Stomach (tissue), 8 donors: ENCODE measurements at regions not wholly inside any gene's neighbourhood (a gene's known extent, or its start where the extent isn't known, plus 50 kb on each side); places are given as distances from the start of the nearest gene placed in this dataset.

Experiments used
- DNase-seq, 2 donors: peaks; one replicate each; pipeline versions ENCODE4 v3.0.0 to v3.0.0-alpha.2; 2013 to 2019
- H3K27ac ChIP-seq, 5 donors: fragments of 200-600 bp in 4 of 5; sonication (generic) in 4 of 5; one replicate each; pipeline ENCODE4 v1.5.1; 2013 to 2019; ENCODE audit warnings: mild to moderate bottlenecking in 1 of 5, moderate library complexity in 1 of 5
- H3K27me3 ChIP-seq, 3 donors: fragments of 200-600 bp; sonication (generic); one replicate each; pipeline ENCODE4 v1.5.1; 2017 to 2019; ENCODE audit warnings: mixed run types in 1 of 3
- H3K36me3 ChIP-seq, 4 donors: fragments of 200-600 bp; sonication (generic); 1 replicate in 3 of 4; 2 replicates in 1 of 4; pipeline ENCODE4 v1.5.1; 2016 to 2019
- H3K4me1 ChIP-seq, 4 donors: fragments of 200-600 bp; sonication (generic); one replicate each; pipeline ENCODE4 v1.5.1; 2016 to 2019
- H3K4me3 ChIP-seq, 4 donors: fragments of 200-600 bp; sonication (generic) in 3 of 4; one replicate each; pipeline ENCODE4 v1.5.1; 2016 to 2019; ENCODE audit warnings: mild to moderate bottlenecking in 1 of 4
- H3K9me3 ChIP-seq, 4 donors: fragments of 200-600 bp; sonication (generic); one replicate each; pipeline ENCODE4 v1.5.1; 2016 to 2019
- EP300 ChIP-seq: sonication (generic); formaldehyde crosslinking; IDR thresholded peaks from one replicate; pipeline ENCODE4 v1.6.1; 2017; ENCODE audit warnings: antibody characterized with exemption
- POLR2A ChIP-seq, 4 donors: fragments of 450-650 bp; IDR thresholded peaks; one replicate each; pipeline ENCODE4 v1.6.1; 2016; ENCODE audit warnings: antibody characterized with exemption in 4 of 4, control low read depth in 2 of 4, mild to moderate bottlenecking in 1 of 4, moderate library complexity in 1 of 4
- POLR2AphosphoS5 ChIP-seq, 3 donors: sonication (generic); formaldehyde crosslinking; IDR thresholded peaks; one replicate each; pipeline ENCODE4 v1.6.1; 2016; ENCODE audit warnings: antibody characterized with exemption in 3 of 3
- WGBS, 5 donors: extraction: QIAGEN DNeasy Blood & Tissue Kit in 3 of 5; methylation state at CpG; one replicate each; pipeline versions ENCODE4 v1.1.5 to v1.1.7; 2013 to 2018; 5-methylcytosine and 5-hydroxymethylcytosine counted together
- intact Hi-C: fragments of 100-400 bp; cut with DNase I; formaldehyde crosslinking; loops from one replicate; pipeline ENCODE4 v1.15.1; 2023; ENCODE audit warnings: low total_unique reads
- TF ChIP-seq, protein P1 (sequence below), 7 experiments: fragments of 450-650 bp in 4 of 7; fragments of 200-600 bp in 3 of 7; sonication (generic) in 3 of 7; IDR thresholded peaks; one replicate each; pipeline ENCODE4 v1.5.1; 2016 to 2019; ENCODE audit warnings: antibody characterized with exemption in 7 of 7, control low read depth in 2 of 7, mild to moderate bottlenecking in 1 of 7
- donor health status: healthy with polysubstance abuse.
- donor health status: Bipolar disorder and iron deficiency.
- donor health status: healthy.

DNA sequence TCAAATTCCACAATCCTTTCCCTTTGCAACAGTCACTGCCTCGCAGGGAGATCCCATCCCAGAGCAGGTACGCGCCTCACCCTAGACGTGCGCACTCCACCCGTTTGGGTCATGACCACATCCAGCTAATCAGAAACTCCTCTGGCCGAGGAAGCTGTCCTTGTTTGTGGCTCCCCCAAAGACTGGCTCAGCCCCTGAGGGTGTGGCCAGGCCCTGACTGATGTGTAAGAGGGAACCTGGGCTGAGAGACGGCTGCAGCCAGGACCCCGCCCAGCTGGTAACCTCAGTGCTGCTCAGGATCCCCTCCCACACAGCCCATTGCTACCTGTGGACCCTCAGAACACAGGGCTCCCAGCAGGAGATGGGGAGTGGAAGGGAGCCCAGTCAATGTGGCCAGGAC lies 183.2 kb upstream of the SFSWAP start:
- DNase-seq, result no peak
- Histone ChIP-seq H3K9me3 (no peaks in the 10 kb centered on the region), H3K36me3 (no peaks in the 10 kb centered on the region), H3K4me1 (no peaks in the 10 kb centered on the region), H3K27ac (no peak overlapping the region), H3K4me3 (no peak overlapping the region), H3K27me3 (peaks cover 0 to 69% (median 5%) of the 10 kb centered on the region in 3 donors)
- intact Hi-C loops, result no loop called here
- WGBS, 5 donors, result 61 to 70% (median 67%) methylated on average over 8 to 9 of the region's 9 CpGs
- TF ChIP-seq, protein P1, sequence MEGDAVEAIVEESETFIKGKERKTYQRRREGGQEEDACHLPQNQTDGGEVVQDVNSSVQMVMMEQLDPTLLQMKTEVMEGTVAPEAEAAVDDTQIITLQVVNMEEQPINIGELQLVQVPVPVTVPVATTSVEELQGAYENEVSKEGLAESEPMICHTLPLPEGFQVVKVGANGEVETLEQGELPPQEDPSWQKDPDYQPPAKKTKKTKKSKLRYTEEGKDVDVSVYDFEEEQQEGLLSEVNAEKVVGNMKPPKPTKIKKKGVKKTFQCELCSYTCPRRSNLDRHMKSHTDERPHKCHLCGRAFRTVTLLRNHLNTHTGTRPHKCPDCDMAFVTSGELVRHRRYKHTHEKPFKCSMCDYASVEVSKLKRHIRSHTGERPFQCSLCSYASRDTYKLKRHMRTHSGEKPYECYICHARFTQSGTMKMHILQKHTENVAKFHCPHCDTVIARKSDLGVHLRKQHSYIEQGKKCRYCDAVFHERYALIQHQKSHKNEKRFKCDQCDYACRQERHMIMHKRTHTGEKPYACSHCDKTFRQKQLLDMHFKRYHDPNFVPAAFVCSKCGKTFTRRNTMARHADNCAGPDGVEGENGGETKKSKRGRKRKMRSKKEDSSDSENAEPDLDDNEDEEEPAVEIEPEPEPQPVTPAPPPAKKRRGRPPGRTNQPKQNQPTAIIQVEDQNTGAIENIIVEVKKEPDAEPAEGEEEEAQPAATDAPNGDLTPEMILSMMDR (IDR thresholded peaks at IDR 0.05), result no peak
- TF ChIP-seq POLR2AphosphoS5 (IDR thresholded peaks at IDR 0.05), result no peak
- TF ChIP-seq EP300, result no peak
- no peak for TF ChIP-seq POLR2A (IDR thresholded peaks at IDR 0.05)

DNA sequence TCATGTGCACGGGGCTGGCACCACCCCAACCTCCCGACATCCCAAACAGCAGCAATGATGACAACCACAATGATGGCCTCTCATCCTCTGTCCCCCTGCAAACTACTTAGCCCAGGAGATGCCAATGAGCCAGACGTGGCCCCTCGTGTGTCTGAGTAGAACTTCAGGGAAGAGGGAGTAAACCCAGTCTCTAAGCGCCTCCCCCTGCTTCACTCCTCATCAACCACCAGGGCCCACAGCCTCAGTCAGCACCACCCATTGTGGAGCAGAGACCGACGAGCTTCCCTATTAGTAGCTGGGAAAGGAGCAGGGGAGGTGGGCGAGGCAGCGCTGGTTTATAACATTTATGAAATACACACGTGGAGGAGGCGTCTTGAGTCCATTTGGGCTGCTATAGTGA lies 182.7 kb upstream of the SFSWAP start:
- TF ChIP-seq POLR2A (IDR thresholded peaks at IDR 0.05), result no peak
- TF ChIP-seq, protein P1 (IDR thresholded peaks at IDR 0.05), result no peak
- no peak for TF ChIP-seq EP300
- TF ChIP-seq POLR2AphosphoS5 (IDR thresholded peaks at IDR 0.05), result no peak
- intact Hi-C loops, result no loop called here

DNA sequence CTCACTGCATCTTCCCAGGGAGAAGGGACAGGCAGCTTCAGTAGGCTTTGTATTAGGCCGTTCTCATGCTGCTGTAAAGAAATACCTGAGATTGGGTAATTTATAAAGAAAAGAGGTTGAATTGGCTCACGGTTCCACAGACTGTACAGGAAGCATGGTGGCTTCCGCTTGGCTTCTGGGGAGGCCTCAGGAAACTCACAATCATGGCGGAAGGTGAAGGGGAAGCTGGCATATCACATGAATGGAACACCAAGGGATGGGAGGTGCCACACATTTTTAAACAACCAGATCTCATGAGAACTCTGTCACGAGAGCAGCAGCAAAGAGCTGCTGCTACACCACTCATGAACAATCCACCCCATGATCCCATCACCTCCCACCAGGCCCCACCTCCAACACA lies 182.2 kb upstream of the SFSWAP start:
- no peaks in the 10 kb centered on the region for H3K4me1 ChIP-seq
- no peaks in the 10 kb centered on the region for H3K9me3 ChIP-seq
- no peak overlapping the region for H3K27ac ChIP-seq
- H3K36me3 ChIP-seq, result no peaks in the 10 kb centered on the region
- WGBS, 5 donors, result 63 to 76% (median 70%) methylated on average over 5 of the region's 5 CpGs
- no peak overlapping the region for H3K4me3 ChIP-seq
- no peak for DNase-seq
- peaks cover 0 to 69% (median 5%) of the 10 kb centered on the region in 3 donors for H3K27me3 ChIP-seq
- TF ChIP-seq, protein P1 (IDR thresholded peaks at IDR 0.05), result no peak
- TF ChIP-seq EP300, result no peak
- TF ChIP-seq POLR2A (IDR thresholded peaks at IDR 0.05), result no peak
- no peak for TF ChIP-seq POLR2AphosphoS5 (IDR thresholded peaks at IDR 0.05)
- intact Hi-C loops, result no loop called here

More for the DNA sequence above, 182.7 kb upstream of the SFSWAP start:
- no peaks in the 10 kb centered on the region for H3K9me3 ChIP-seq
- WGBS, 5 donors, result 66 to 80% (median 79%) methylated on average over 11 of the region's 11 CpGs
- DNase-seq, result no peak
- no peaks in the 10 kb centered on the region for H3K36me3 ChIP-seq
- H3K27ac ChIP-seq, result no peak overlapping the region
- no peak overlapping the region for H3K4me3 ChIP-seq
- H3K27me3 ChIP-seq, result peaks cover 0 to 69% (median 5%) of the 10 kb centered on the region in 3 donors
- H3K4me1 ChIP-seq, result no peaks in the 10 kb centered on the region

GRCh38 chr12:131529196-131530040 lies 181.5 kb upstream of the SFSWAP start:
- H3K27ac ChIP-seq, result no peak overlapping the region
- no peak overlapping the region for H3K4me3 ChIP-seq
- intact Hi-C loops, result no loop called here
- H3K9me3 ChIP-seq, result no peaks in the 10 kb centered on the region
- DNase-seq, result no peak
- 87 to 91% (median 88%) methylated on average over 16 to 18 of the region's 18 CpGs for WGBS, 5 donors
- TF ChIP-seq, protein P1 (IDR thresholded peaks at IDR 0.05), result no peak
- no peak for TF ChIP-seq POLR2A (IDR thresholded peaks at IDR 0.05)
- TF ChIP-seq POLR2AphosphoS5 (IDR thresholded peaks at IDR 0.05), result no peak
- TF ChIP-seq EP300, result no peak
- no peaks in the 10 kb centered on the region for H3K36me3 ChIP-seq
- no peaks in the 10 kb centered on the region for H3K4me1 ChIP-seq
- peaks cover 0 to 72% (median 5%) of the 10 kb centered on the region in 3 donors for H3K27me3 ChIP-seq
